ENCODE measurements at regions not wholly inside any gene's neighbourhood (a gene's known extent, or its start where the extent isn't known, plus 50 kb on each side); places are given as distances from the start of the nearest gene placed in this dataset.
"Not testable (repeated sequence)": the region's sequence is repeated elsewhere in the genome, so short reads cannot be mapped to it uniquely, and the experiment has no call there.

- no peak for DNase-seq
Measured at GRCh38 chr17:83159204-83160049, 80.0 kb downstream of the METRNL start.

GRCh38 chr17:83160443-83161297 is 81.3 kb downstream of the METRNL start:
- DNase-seq, result no peak

GRCh38 chr17:83161298-83162034 is 82.1 kb downstream of the METRNL start:
- no peak for DNase-seq

GRCh38 chr17:83162035-83162745 is 82.8 kb downstream of the METRNL start:
- DNase-seq, result no peak

- DNase-seq, result no peak
Measured at GRCh38 chr17:83164490-83164889, 85.1 kb downstream of the METRNL start.

- DNase-seq, result no peak
Measured at GRCh38 chr17:83170571-83171260, 91.3 kb downstream of the METRNL start.

GRCh38 chr17:83171661-83172060 is 92.3 kb downstream of the METRNL start:
- DNase-seq, result no peak

GRCh38 chr17:83172099-83172498 is 92.7 kb downstream of the METRNL start:
- not testable (repeated sequence) for DNase-seq

- DNase-seq, result not testable (repeated sequence)
Measured at GRCh38 chr17:83172646-83173045, 93.2 kb downstream of the METRNL start.

GRCh38 chr17:83173180-83173913 is 93.9 kb downstream of the METRNL start:
- DNase-seq, result not testable (repeated sequence)

GRCh38 chr17:83173914-83174361 is 94.5 kb downstream of the METRNL start:
- DNase-seq, result no peak

GRCh38 chr17:83174362-83175118 is 95.1 kb downstream of the METRNL start:
- DNase-seq, result no peak

- DNase-seq, result no peak
Measured at GRCh38 chr17:83175119-83175821, 95.9 kb downstream of the METRNL start.

- DNase-seq, result no peak
Measured at GRCh38 chr17:83175822-83176622, 96.6 kb downstream of the METRNL start.

GRCh38 chr17:83176623-83177583 is 97.5 kb downstream of the METRNL start:
- DNase-seq, result no peak

- DNase-seq, result no peak
Measured at GRCh38 chr17:83177611-83178532, 98.5 kb downstream of the METRNL start.

Measured in NCI-H510A (cell line).